ENCODE measurements at regions not wholly inside any gene's neighbourhood (a gene's known extent, or its start where the extent isn't known, plus 50 kb on each side); places are given as distances from the start of the nearest gene placed in this dataset.

- no peaks in the 10 kb centered on the region for H3K9me3 ChIP-seq (ENCODE audit: low read depth, low read length)
- H3K4me1 ChIP-seq (ENCODE audit: insufficient read depth, low read length), result no peaks in the 10 kb centered on the region
- H3K36me3 ChIP-seq (ENCODE audit: insufficient read depth, low read length), result no peaks in the 10 kb centered on the region
- no peak overlapping the region for H3K4me2 ChIP-seq (ENCODE audit: insufficient read depth, low read length)
- H3K27me3 ChIP-seq (ENCODE audit: insufficient read depth, low read length), result peaks cover 30% of the 10 kb centered on the region
- TF ChIP-seq CTCF (IDR thresholded peaks at IDR 0.05; ENCODE audit: extremely low read depth, low read depth, low read length), result no peak
- no peaks in the 10 kb centered on the region for H3K79me2 ChIP-seq (ENCODE audit: insufficient read depth, low read length)
- no peaks in the 10 kb centered on the region for H4K20me1 ChIP-seq (ENCODE audit: insufficient read depth, low read length)
- H3K4me3 ChIP-seq (ENCODE audit: insufficient read depth, low read length), result no peak overlapping the region
- no peak for DNase-seq (ENCODE audit: insufficient read length, low spot score, missing footprints)
- H3K27ac ChIP-seq (ENCODE audit: low read depth, low read length), result no peak overlapping the region
- no peak overlapping the region for H2AFZ ChIP-seq (ENCODE audit: low read length)
Observed at GRCh38 chr3:124497487-124497886, 232.8 kb upstream of the UMPS start.

- no peaks in the 10 kb centered on the region for H3K36me3 ChIP-seq (ENCODE audit: insufficient read depth, low read length)
- no peak for DNase-seq (ENCODE audit: insufficient read length, low spot score, missing footprints)
- no peak for TF ChIP-seq CTCF (IDR thresholded peaks at IDR 0.05; ENCODE audit: extremely low read depth, low read depth, low read length)
- H3K9me3 ChIP-seq (ENCODE audit: low read depth, low read length), result no peaks in the 10 kb centered on the region
- H3K27me3 ChIP-seq (ENCODE audit: insufficient read depth, low read length), result peaks cover 30% of the 10 kb centered on the region
- no peaks in the 10 kb centered on the region for H3K79me2 ChIP-seq (ENCODE audit: insufficient read depth, low read length)
- no peak overlapping the region for H3K27ac ChIP-seq (ENCODE audit: low read depth, low read length)
- H2AFZ ChIP-seq (ENCODE audit: low read length), result no peak overlapping the region
- no peak overlapping the region for H3K4me3 ChIP-seq (ENCODE audit: insufficient read depth, low read length)
- no peaks in the 10 kb centered on the region for H4K20me1 ChIP-seq (ENCODE audit: insufficient read depth, low read length)
- no peaks in the 10 kb centered on the region for H3K4me1 ChIP-seq (ENCODE audit: insufficient read depth, low read length)
- no peak overlapping the region for H3K4me2 ChIP-seq (ENCODE audit: insufficient read depth, low read length)
Observed at GRCh38 chr3:124498891-124499290, 231.4 kb upstream of the UMPS start.

- peak; percentile 82 for DNase-seq (ENCODE audit: insufficient read length, low spot score, missing footprints)
- TF ChIP-seq CTCF (IDR thresholded peaks at IDR 0.05; ENCODE audit: extremely low read depth, low read depth, low read length), result no peak
- Histone ChIP-seq H3K27me3 (ENCODE audit: insufficient read depth, low read length) (peaks cover 26% of the 10 kb centered on the region), H3K36me3 (ENCODE audit: insufficient read depth, low read length) (no peaks in the 10 kb centered on the region), H2AFZ (ENCODE audit: low read length) (no peak overlapping the region), H3K9me3 (ENCODE audit: low read depth, low read length) (no peaks in the 10 kb centered on the region), H3K4me3 (ENCODE audit: insufficient read depth, low read length) (no peak overlapping the region), H3K4me2 (ENCODE audit: insufficient read depth, low read length) (no peak overlapping the region), H3K4me1 (ENCODE audit: insufficient read depth, low read length) (peaks cover 10% of the 10 kb centered on the region), H4K20me1 (ENCODE audit: insufficient read depth, low read length) (no peaks in the 10 kb centered on the region), H3K79me2 (ENCODE audit: insufficient read depth, low read length) (no peaks in the 10 kb centered on the region), H3K27ac (ENCODE audit: low read depth, low read length) (no peak overlapping the region)
Observed at GRCh38 chr3:124504332-124505059, 225.8 kb upstream of the UMPS start.

GRCh38 chr3:124509884-124510283 lies 220.4 kb upstream of the UMPS start:
- Histone ChIP-seq H3K9me3 (ENCODE audit: low read depth, low read length) (no peaks in the 10 kb centered on the region), H3K36me3 (ENCODE audit: insufficient read depth, low read length) (no peaks in the 10 kb centered on the region), H2AFZ (ENCODE audit: low read length) (peak overlapping the region; percentile 65), H4K20me1 (ENCODE audit: insufficient read depth, low read length) (no peaks in the 10 kb centered on the region), H3K27ac (ENCODE audit: low read depth, low read length) (peak overlapping the region; percentile 2), H3K27me3 (ENCODE audit: insufficient read depth, low read length) (no peaks in the 10 kb centered on the region), H3K4me1 (ENCODE audit: insufficient read depth, low read length) (peaks cover 14% of the 10 kb centered on the region), H3K79me2 (ENCODE audit: insufficient read depth, low read length) (no peaks in the 10 kb centered on the region), H3K4me3 (ENCODE audit: insufficient read depth, low read length) (no peak overlapping the region), H3K4me2 (ENCODE audit: insufficient read depth, low read length) (no peak overlapping the region)
- no peak for TF ChIP-seq CTCF (IDR thresholded peaks at IDR 0.05; ENCODE audit: extremely low read depth, low read depth, low read length)
- DNase-seq (ENCODE audit: insufficient read length, low spot score, missing footprints), result no peak
